Ovary (tissue), 7 donors: ENCODE measurements at regions not wholly inside any gene's neighbourhood (a gene's known extent, or its start where the extent isn't known, plus 50 kb on each side); places are given as distances from the start of the nearest gene placed in this dataset.

Source experiments
- DNase-seq, 5 donors: peaks; one replicate each; pipeline ENCODE4 v3.0.0-alpha.2; 2019 to 2020
- H3K27ac ChIP-seq, 2 donors: fragments of 200-600 bp; one replicate each; pipeline versions ENCODE4 v1.5.1 to v1.8.0; 2019 to 2022
- H3K27me3 ChIP-seq: fragments of 200-600 bp; one replicate; pipeline ENCODE4 v1.8.0; 2022
- H3K36me3 ChIP-seq: fragments of 200-600 bp; sonication (generic); one replicate; pipeline ENCODE4 v1.5.1; 2019
- H3K4me1 ChIP-seq: one replicate; pipeline ENCODE4 v1.8.1; 2013; ENCODE audit warnings: mild to moderate bottlenecking, moderate library complexity; ENCODE audit not compliant: insufficient read depth
- H3K4me3 ChIP-seq: fragments of 200-600 bp; sonication (generic); one replicate; pipeline ENCODE4 v1.5.1; 2017
- H3K9me3 ChIP-seq, 2 donors: fragments of 200-600 bp in 1 of 2; sonication (generic) in 1 of 2; one replicate each; pipeline versions ENCODE4 v1.5.1 to v1.8.1; 2013 to 2019; ENCODE audit warnings: mild to moderate bottlenecking in 1 of 2, moderate library complexity in 1 of 2
- CTCF ChIP-seq, 3 donors: fragments of 450-650 bp in 2 of 3; fragments of 200-600 bp in 1 of 3; IDR thresholded peaks; one replicate each; pipeline versions ENCODE4 v1.5.1 to v1.8.0; 2016 to 2022; ENCODE audit warnings: antibody characterized with exemption in 3 of 3, mild to moderate bottlenecking in 1 of 3
- EP300 ChIP-seq: sonication (generic); formaldehyde crosslinking; IDR thresholded peaks from one replicate; pipeline ENCODE4 v1.6.1; 2017; ENCODE audit warnings: antibody characterized with exemption
- POLR2A ChIP-seq: fragments of 450-650 bp; IDR thresholded peaks from one replicate; pipeline ENCODE4 v1.6.1; 2017; ENCODE audit warnings: antibody characterized with exemption, mild to moderate bottlenecking, moderate library complexity
- WGBS, 3 donors: extraction: QIAGEN DNeasy Blood & Tissue Kit in 1 of 3; methylation state at CpG; one replicate each; pipeline versions ENCODE4 v1.1.5 to v1.1.7; 2013 to 2017; 5-methylcytosine and 5-hydroxymethylcytosine counted together
- intact Hi-C, 4 donors: fragments of 100-400 bp; cut with DNase I; formaldehyde crosslinking; loops; one replicate each; pipeline versions ENCODE4 v1.11.0 to v1.15.1; 2022 to 2023
- donor health status: DM: no; HTN: no; CAD: no; lungs with moderate emphysema.
- donor health status: DM: no; HTN: no; CAD: no.
- donor health status: Bipolar disorder and iron deficiency.
- donor health status: DM: no; HTN: no; CAD: no.
- donor health status: DM: yes; HTN: yes; CAD: no.

- Histone ChIP-seq H3K36me3 (no peaks in the 10 kb centered on the region), H3K4me3 (no peak overlapping the region), H3K27me3 (no peaks in the 10 kb centered on the region), H3K9me3 (no peaks in the 10 kb centered on the region), H3K27ac (no peak overlapping the region), H3K4me1 (no peaks in the 10 kb centered on the region)
- TF ChIP-seq EP300 (no peak), POLR2A (no peak), CTCF (IDR thresholded peaks at IDR 0.05) (no peak)
- DNase-seq: no peak
- intact Hi-C loops: no loop called here
Measured at GRCh38 chr16:62390214-62390613, 354.0 kb upstream of the CDH8 start.

DNA sequence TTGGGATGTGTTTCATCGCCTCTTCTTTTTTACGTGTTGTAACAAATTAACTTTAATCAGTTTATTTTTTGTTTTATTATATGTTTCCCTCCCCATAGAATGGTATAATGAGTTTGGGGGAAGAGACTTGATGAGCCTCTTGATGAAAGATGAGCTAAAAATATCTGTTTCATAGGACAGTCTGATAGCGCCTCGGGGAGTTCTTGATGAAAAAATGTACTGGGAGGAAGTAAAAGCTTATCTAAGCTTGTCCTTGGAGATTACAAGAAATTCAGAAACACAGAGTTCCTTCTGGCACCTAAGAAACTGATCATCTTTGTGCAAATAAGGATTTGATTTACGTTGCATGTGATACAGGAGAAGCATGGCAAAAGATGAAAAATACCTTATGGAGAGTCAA is 350.2 kb upstream of the CDH8 start:
- no peaks in the 10 kb centered on the region for H3K27me3 ChIP-seq
- H3K4me1 ChIP-seq: no peaks in the 10 kb centered on the region
- intact Hi-C loops: no loop called here
- DNase-seq: no peak
- TF ChIP-seq POLR2A (no peak), EP300 (no peak), CTCF (IDR thresholded peaks at IDR 0.05) (no peak)
- WGBS, 3 donors: 10 to 12% (median 11%) methylated on average over 5 of the region's 5 CpGs
- no peaks in the 10 kb centered on the region for H3K36me3 ChIP-seq
- no peak overlapping the region for H3K4me3 ChIP-seq
- no peaks in the 10 kb centered on the region for H3K9me3 ChIP-seq
- H3K27ac ChIP-seq: no peak overlapping the region

- DNase-seq: no peak
- Histone ChIP-seq H3K4me3 (no peak overlapping the region), H3K27ac (no peak overlapping the region), H3K9me3 (no peaks in the 10 kb centered on the region), H3K4me1 (no peaks in the 10 kb centered on the region), H3K27me3 (no peaks in the 10 kb centered on the region), H3K36me3 (no peaks in the 10 kb centered on the region)
- 70 to 76% (median 74%) methylated on average over 2 of the region's 2 CpGs for WGBS, 3 donors
- intact Hi-C loops: no loop called here
- TF ChIP-seq POLR2A (no peak), EP300 (no peak), CTCF (IDR thresholded peaks at IDR 0.05) (no peak)
Measured at GRCh38 chr16:62383941-62384340, 347.7 kb upstream of the CDH8 start.

DNA sequence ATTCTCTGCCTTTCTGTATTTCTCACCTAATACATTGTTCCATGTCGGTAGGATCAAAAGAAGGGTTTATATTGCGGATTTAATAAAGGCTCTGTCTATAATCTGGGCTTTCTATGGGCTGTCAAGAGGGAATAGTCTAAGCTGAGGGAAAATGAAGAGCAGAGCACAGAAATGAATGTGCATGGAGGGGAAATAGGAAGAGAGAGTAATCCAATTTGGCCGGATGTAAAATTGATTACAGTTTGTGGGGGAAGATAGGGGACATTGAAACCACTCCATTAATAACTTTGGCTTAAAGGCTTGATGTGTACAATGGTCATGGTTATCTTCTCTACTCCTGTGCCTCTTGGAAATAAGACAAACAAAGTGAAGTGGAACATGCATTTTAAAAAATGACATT is 334.2 kb upstream of the CDH8 start:
- Histone ChIP-seq H3K27me3 (no peaks in the 10 kb centered on the region), H3K4me3 (no peak overlapping the region), H3K27ac (no peak overlapping the region), H3K4me1 (no peaks in the 10 kb centered on the region), H3K36me3 (no peaks in the 10 kb centered on the region), H3K9me3 (no peaks in the 10 kb centered on the region)
- WGBS, 3 donors: 54 to 69% (median 61%) methylated on average over 3 of the region's 3 CpGs
- DNase-seq: no peak
- no peak for TF ChIP-seq POLR2A
- TF ChIP-seq CTCF (IDR thresholded peaks at IDR 0.05): no peak
- no peak for TF ChIP-seq EP300
- intact Hi-C loops: no loop called here

DNA sequence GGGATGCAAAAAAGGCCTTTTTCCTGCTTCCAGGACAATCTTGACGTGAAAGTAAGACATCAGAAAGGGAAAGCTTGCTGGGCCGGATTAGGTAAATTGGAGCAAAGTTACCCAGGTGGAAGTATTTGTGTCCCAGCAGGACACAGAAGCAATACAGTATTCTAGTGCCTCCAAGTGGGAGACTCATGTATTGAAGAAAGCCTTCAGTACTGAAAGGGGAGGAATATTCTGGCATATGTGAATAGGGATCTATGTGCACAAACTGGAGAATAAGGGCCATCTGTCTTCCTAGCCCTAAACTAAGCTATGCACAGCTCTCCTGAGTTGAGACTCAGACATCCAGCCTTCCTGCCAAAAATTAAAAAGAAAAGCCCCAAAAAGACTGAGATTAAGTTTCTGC is 327.3 kb upstream of the CDH8 start:
- no peak for TF ChIP-seq CTCF (IDR thresholded peaks at IDR 0.05)
- TF ChIP-seq EP300: no peak
- TF ChIP-seq POLR2A: no peak
- intact Hi-C loops: no loop called here
- 81 to 90% (median 88%) methylated on average over 2 of the region's 2 CpGs for WGBS, 3 donors
- Histone ChIP-seq H3K27me3 (no peaks in the 10 kb centered on the region), H3K9me3 (no peaks in the 10 kb centered on the region), H3K4me1 (no peaks in the 10 kb centered on the region), H3K4me3 (no peak overlapping the region), H3K27ac (no peak overlapping the region), H3K36me3 (no peaks in the 10 kb centered on the region)
- DNase-seq: no peak
